ENCODE measurements at regions not wholly inside any gene's neighbourhood (a gene's known extent, or its start where the extent isn't known, plus 50 kb on each side); places are given as distances from the start of the nearest gene placed in this dataset.

DNA sequence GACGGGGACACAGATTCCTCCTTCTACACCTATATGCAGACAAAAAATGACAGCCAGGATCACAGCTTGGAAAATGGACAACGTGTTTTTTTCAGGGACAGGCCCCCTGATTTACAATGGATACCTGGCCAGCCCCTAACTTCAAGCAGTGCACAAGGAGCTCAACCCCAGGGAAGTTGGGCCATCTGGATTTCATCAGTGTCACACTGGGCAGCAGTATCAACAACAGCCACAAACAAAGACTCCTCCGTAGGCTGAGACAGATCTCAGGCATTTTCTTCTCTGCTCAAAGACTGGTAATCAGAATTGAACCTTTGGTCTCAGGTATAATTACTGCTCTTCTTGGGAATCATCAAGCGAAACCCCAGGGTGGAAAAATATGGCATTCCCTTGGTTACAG lies 374.0 kb downstream of the ZNF608 start:
- TF ChIP-seq, protein P1, sequence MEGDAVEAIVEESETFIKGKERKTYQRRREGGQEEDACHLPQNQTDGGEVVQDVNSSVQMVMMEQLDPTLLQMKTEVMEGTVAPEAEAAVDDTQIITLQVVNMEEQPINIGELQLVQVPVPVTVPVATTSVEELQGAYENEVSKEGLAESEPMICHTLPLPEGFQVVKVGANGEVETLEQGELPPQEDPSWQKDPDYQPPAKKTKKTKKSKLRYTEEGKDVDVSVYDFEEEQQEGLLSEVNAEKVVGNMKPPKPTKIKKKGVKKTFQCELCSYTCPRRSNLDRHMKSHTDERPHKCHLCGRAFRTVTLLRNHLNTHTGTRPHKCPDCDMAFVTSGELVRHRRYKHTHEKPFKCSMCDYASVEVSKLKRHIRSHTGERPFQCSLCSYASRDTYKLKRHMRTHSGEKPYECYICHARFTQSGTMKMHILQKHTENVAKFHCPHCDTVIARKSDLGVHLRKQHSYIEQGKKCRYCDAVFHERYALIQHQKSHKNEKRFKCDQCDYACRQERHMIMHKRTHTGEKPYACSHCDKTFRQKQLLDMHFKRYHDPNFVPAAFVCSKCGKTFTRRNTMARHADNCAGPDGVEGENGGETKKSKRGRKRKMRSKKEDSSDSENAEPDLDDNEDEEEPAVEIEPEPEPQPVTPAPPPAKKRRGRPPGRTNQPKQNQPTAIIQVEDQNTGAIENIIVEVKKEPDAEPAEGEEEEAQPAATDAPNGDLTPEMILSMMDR (conservative IDR thresholded peaks at IDR 0.05 in 1 of 2, IDR thresholded peaks at IDR 0.05 in 1 of 2; ENCODE audit: low read depth in 1 of 2, low read length in 2 of 2) = no peak
- TF ChIP-seq EZH2 (IDR thresholded peaks at IDR 0.05; ENCODE audit: low read length, missing control alignments) = no peak

Data from fibroblast of lung (primary cell).